GM12878 (cell line): ENCODE measurements at regions not wholly inside any gene's neighbourhood (a gene's known extent, or its start where the extent isn't known, plus 50 kb on each side); places are given as distances from the start of the nearest gene placed in this dataset.

Source experiments
- ATAC-seq: fragments of 200-7000 bp; cut with Tn5 transposase; 3 replicates; pipeline ENCODE4 v1.9.1; 2020; ENCODE audit warnings: mild to moderate bottlenecking, moderate library complexity
- BruUV-seq: library from RNA; stranded (reverse); fragments of 400-500 nt; replicated peaks from 2 replicates; lab custom pipeline; 2021; lab: Mats Ljungman, UMichigan
- CTCF ChIA-PET: fragments of 300-600 bp; sonication (Branson Sonifier 250); formaldehyde crosslinking; extraction: SDS; loops from one replicate; lab custom pipeline; 2021; ENCODE audit warnings: inconsistent platforms; lab: Yijun Ruan, JAX
- POLR2A ChIA-PET: fragments of 350-600 bp; formaldehyde crosslinking; extraction: SDS; loops from one replicate; lab custom pipeline; 2021; ENCODE audit warnings: inconsistent platforms; lab: Charles Lee
- RAD21 ChIA-PET: fragments of 300-600 bp; sonication (Branson Sonifier 250); formaldehyde crosslinking; loops from one replicate; lab custom pipeline; 2023; ENCODE audit warnings: antibody characterized with exemption; ENCODE audit not compliant: unreplicated experiment; lab: Charles Lee
- SMC1A ChIA-PET: fragments of 300-600 bp; sonication (Branson Sonifier 250); formaldehyde crosslinking; loops from one replicate; lab custom pipeline; 2023; ENCODE audit not compliant: unreplicated experiment, uncharacterized antibody; lab: Charles Lee
- DNase-seq: peaks from one replicate; pipeline ENCODE4 v3.0.0-alpha.2; 2011; ENCODE audit warnings: low read depth, low spot score
- FAIRE-seq: peaks from 3 replicates; lab custom pipeline; 2011; peaks lifted over from hg19 to GRCh38; lab: Jason Lieb, UNC
- H2AFZ ChIP-seq: 2 replicates; pipeline ENCODE4 v1.6.0; 2011; ENCODE audit warnings: low read depth, low read length, control low read depth; ENCODE audit not compliant: control insufficient read depth
- H3K27ac ChIP-seq: 2 replicates; pipeline ENCODE4 v1.5.1; 2011; ENCODE audit warnings: control low read depth; ENCODE audit not compliant: control insufficient read depth, insufficient read depth
- H3K27me3 ChIP-seq, 2 experiments: replicated peaks in 1 of 2; 2 replicates each; pipeline versions ENCODE4 v1.6.0 to v1.6.1; 2011; ENCODE audit warnings: low read length in 1 of 2; ENCODE audit not compliant: control insufficient read depth in 2 of 2, insufficient read depth in 2 of 2
- H3K36me3 ChIP-seq, 2 experiments: 2 replicates each; pipeline ENCODE4 v1.5.1; 2011; ENCODE audit warnings: low read length in 1 of 2; ENCODE audit not compliant: control insufficient read depth in 2 of 2, insufficient read depth in 2 of 2
- H3K4me1 ChIP-seq: 2 replicates; pipeline ENCODE4 v1.6.1; 2011; ENCODE audit warnings: mild to moderate bottlenecking, low read length, moderate library complexity, mixed read lengths; ENCODE audit not compliant: control insufficient read depth, insufficient read depth
- H3K4me2 ChIP-seq: 2 replicates; pipeline ENCODE4 v1.6.0; 2011; ENCODE audit warnings: control low read depth; ENCODE audit not compliant: control insufficient read depth, insufficient read depth
- H3K4me3 ChIP-seq: fragments of 200-600 bp; sonication (generic); 2 replicates; pipeline ENCODE4 v1.5.1; 2016
- H3K79me2 ChIP-seq: 2 replicates; pipeline ENCODE4 v1.6.0; 2011; ENCODE audit warnings: low read length; ENCODE audit not compliant: control insufficient read depth, insufficient read depth
- H3K9ac ChIP-seq: 2 replicates; pipeline ENCODE4 v1.8.0; 2011; ENCODE audit warnings: low read length, control low read depth, mixed read lengths; ENCODE audit not compliant: control insufficient read depth, insufficient read depth
- H3K9me3 ChIP-seq: replicated peaks from 3 replicates; pipeline ENCODE4 v1.5.1; 2011; ENCODE audit warnings: mild to moderate bottlenecking, low read length; ENCODE audit not compliant: control insufficient read depth, insufficient read depth
- H4K20me1 ChIP-seq: 2 replicates; pipeline ENCODE4 v1.6.0; 2011; ENCODE audit not compliant: control insufficient read depth, insufficient read depth
- ASH2L ChIP-seq: fragments of 300-600, 200-600 bp; sonication (generic); IDR thresholded peaks from 2 replicates; pipeline ENCODE4 v1.6.1; 2017; ENCODE audit warnings: low read depth, mild to moderate bottlenecking, borderline replicate concordance
- ATF2 ChIP-seq: IDR thresholded peaks from 2 replicates; pipeline ENCODE4 v1.6.1; 2012; ENCODE audit warnings: low read length, inconsistent platforms
- HCFC1 ChIP-seq: fragments of 150-350 bp; IDR thresholded peaks from 2 replicates; pipeline ENCODE4 v1.6.1; 2014; ENCODE audit warnings: low read length
- HSF1 ChIP-seq: fragments of 150-350 bp; IDR thresholded peaks from 2 replicates; pipeline ENCODE4 v1.6.1; 2014; ENCODE audit warnings: mild to moderate bottlenecking, low read depth, low read length
- MEF2B ChIP-seq: fragments of 450-650 bp; IDR thresholded peaks from 2 replicates; pipeline ENCODE4 v1.6.1; 2018; ENCODE audit warnings: mild to moderate bottlenecking, moderate library complexity; ENCODE audit not compliant: partially characterized antibody, poor library complexity, severe bottlenecking
- NKRF ChIP-seq: fragments of 450-650 bp; conservative IDR thresholded peaks from 2 replicates; pipeline ENCODE4 v1.6.1; 2017; ENCODE audit warnings: mild to moderate bottlenecking, moderate library complexity
- POLR2AphosphoS5 ChIP-seq: IDR thresholded peaks from 2 replicates; pipeline ENCODE4 v1.6.1; 2011; ENCODE audit warnings: mild to moderate bottlenecking, low read length, inconsistent platforms
- SKIL ChIP-seq: fragments of 450-650 bp; IDR thresholded peaks from 2 replicates; pipeline ENCODE4 v1.6.1; 2017; ENCODE audit warnings: mild to moderate bottlenecking, low read depth, inconsistent platforms; ENCODE audit not compliant: poor library complexity, severe bottlenecking
- SREBF1 ChIP-seq: IDR thresholded peaks from 2 replicates; pipeline ENCODE4 v1.6.1; 2012; ENCODE audit warnings: mild to moderate bottlenecking, low read length
- TCF7 ChIP-seq: IDR thresholded peaks from 2 replicates; pipeline ENCODE4 v1.6.1; 2014; ENCODE audit warnings: antibody characterized with exemption, borderline replicate concordance
- ZBTB33 ChIP-seq: fragments of 450-650 bp; IDR thresholded peaks from 2 replicates; pipeline ENCODE4 v1.6.1; 2017; ENCODE audit warnings: mild to moderate bottlenecking
- WGBS: methylation state at CpG from one replicate; pipeline ENCODE4 v1.1.6; 2016; ENCODE audit warnings: low lambda C conversion rate; ENCODE audit not compliant: insufficient replicate concordance, insufficient coverage; ENCODE audit errors: missing lambda C conversion rate; 5-methylcytosine and 5-hydroxymethylcytosine counted together
- in situ Hi-C: fragments of 300-500 bp; cut with MboI; formaldehyde crosslinking; loops from 9 replicates; pipeline ENCODE4 v1.14.3; 2018; ENCODE audit warnings: mixed read lengths
- intact Hi-C: fragments of 100-400 bp; cut with micrococcal nuclease; formaldehyde crosslinking; loops from one replicate; pipeline ENCODE4 v1.14.2; 2022; ENCODE audit not compliant: unreplicated experiment

- in situ Hi-C loops (no loop called here), intact Hi-C loops (no loop called here)
- no peak overlapping the region for H3K9ac ChIP-seq
- H3K4me1 ChIP-seq: no peaks in the 10 kb centered on the region
- no peak overlapping the region for H3K4me2 ChIP-seq
- ATAC-seq (no peak), FAIRE-seq (no peak), DNase-seq (no peak)
- H4K20me1 ChIP-seq: no peaks in the 10 kb centered on the region
- no peaks in the 10 kb centered on the region for H3K79me2 ChIP-seq
- H3K9me3 ChIP-seq: no peaks in the 10 kb centered on the region
- ChIA-PET CTCF (no interaction called here), SMC1A (no interaction called here), RAD21 (no interaction called here), POLR2A (no interaction called here)
- WGBS: 0% methylated on average over 1 of the region's 1 CpG
- no peak overlapping the region for H3K27ac ChIP-seq
- BruUV-seq: no TSS peak
- H3K36me3 ChIP-seq: no peaks in the 10 kb centered on the region
- H3K4me3 ChIP-seq: no peak overlapping the region
- TF ChIP-seq NKRF: no peak
- TF ChIP-seq ASH2L: no peak
- no peak for TF ChIP-seq SREBF1
- no peak for TF ChIP-seq TCF7
- TF ChIP-seq POLR2AphosphoS5: no peak
- TF ChIP-seq ATF2: no peak
- no peak for TF ChIP-seq SKIL
- no peak for TF ChIP-seq HSF1
- TF ChIP-seq ZBTB33: no peak
- no peak for TF ChIP-seq MEF2B
- TF ChIP-seq HCFC1: no peak
- H3K27me3 ChIP-seq: no peaks in the 10 kb centered on the region
- H2AFZ ChIP-seq: no peak overlapping the region
Measured at GRCh38 chr2:228359473-228359872, 178.0 kb upstream of the SPHKAP start.
